Panc1 (cell line): ENCODE measurements at regions not wholly inside any gene's neighbourhood (a gene's known extent, or its start where the extent isn't known, plus 50 kb on each side); places are given as distances from the start of the nearest gene placed in this dataset.

Source experiments
- ATAC-seq: fragments of 200-7000 bp; cut with Tn5 transposase; 2 replicates; pipeline ENCODE4 v1.9.1; 2020; ENCODE audit warnings: mild to moderate bottlenecking, moderate library complexity
- BruUV-seq: library from RNA; stranded (reverse); fragments of 400-500 nt; replicated peaks from 2 replicates; lab custom pipeline; 2021; lab: Mats Ljungman, UMichigan
- CTCF ChIA-PET: fragments of 300-600 bp; sonication (Branson Sonifier 250); formaldehyde crosslinking; loops from one replicate; lab custom pipeline; 2022; ENCODE audit warnings: antibody characterized with exemption; lab: Charles Lee
- POLR2A ChIA-PET: fragments of 300-600 bp; sonication (Branson Sonifier 250); formaldehyde crosslinking; loops from one replicate; lab custom pipeline; 2022; ENCODE audit warnings: antibody characterized with exemption; lab: Charles Lee
- DNase-seq: peaks from one replicate; pipeline ENCODE4 v3.0.0-alpha.2; 2010; ENCODE audit warnings: low read depth, low spot score
- H3K27ac ChIP-seq: 2 replicates; pipeline ENCODE4 v1.5.1; 2011; ENCODE audit warnings: mild to moderate bottlenecking, low read length, inconsistent platforms
- H3K27me3 ChIP-seq: fragments of 200-500 bp; sonication (Bioruptor generic); 2 replicates; pipeline ENCODE4 v1.6.0; 2014; ENCODE audit warnings: low read length, inconsistent platforms; ENCODE audit not compliant: control insufficient read depth, insufficient read depth
- H3K36me3 ChIP-seq: fragments of 200-500 bp; sonication (Bioruptor generic); 2 replicates; pipeline ENCODE4 v1.5.1; 2014; ENCODE audit warnings: inconsistent platforms, mild to moderate bottlenecking, low read length, moderate library complexity; ENCODE audit not compliant: control insufficient read depth, insufficient read depth
- H3K4me1 ChIP-seq: 2 replicates; pipeline ENCODE4 v1.5.1; 2011; ENCODE audit warnings: inconsistent platforms, mild to moderate bottlenecking, low read length, moderate library complexity; ENCODE audit not compliant: control insufficient read depth, insufficient read depth
- H3K4me3 ChIP-seq, 2 experiments: 2 replicates each; pipeline ENCODE4 v1.5.1; 2011 to 2012; ENCODE audit warnings: low read depth in 2 of 2, low read length in 2 of 2, mild to moderate bottlenecking in 2 of 2, inconsistent platforms in 1 of 2, moderate library complexity in 1 of 2
- H3K9me3 ChIP-seq: fragments of 200-500 bp; sonication (Bioruptor generic); 2 replicates; pipeline ENCODE4 v1.5.1; 2014; ENCODE audit warnings: low read depth, mild to moderate bottlenecking, inconsistent platforms, low read length, moderate library complexity; ENCODE audit not compliant: control insufficient read depth, insufficient read depth
- CTCF ChIP-seq: fragments of 450-650 bp; IDR thresholded peaks from 2 replicates; pipeline ENCODE4 v1.5.1; 2017; ENCODE audit warnings: mild to moderate bottlenecking
- POLR2AphosphoS5 ChIP-seq: IDR thresholded peaks from 2 replicates; pipeline ENCODE4 v1.6.1; 2012; ENCODE audit warnings: mild to moderate bottlenecking, low read depth, low read length, moderate library complexity
- REST ChIP-seq, 2 experiments: IDR thresholded peaks; 2 replicates each; pipeline ENCODE4 v1.6.1; 2011 to 2012; ENCODE audit warnings: low read depth in 2 of 2, control low read depth in 1 of 2, low read length in 1 of 2, mild to moderate bottlenecking in 1 of 2, moderate library complexity in 1 of 2; ENCODE audit not compliant: insufficient read depth in 1 of 2
- SIN3A ChIP-seq: IDR thresholded peaks from 2 replicates; pipeline ENCODE4 v1.6.1; 2012; ENCODE audit warnings: low read depth, mild to moderate bottlenecking, low read length, moderate library complexity, borderline replicate concordance; ENCODE audit not compliant: insufficient read depth
- TCF7L2 ChIP-seq: IDR thresholded peaks from 2 replicates; pipeline ENCODE4 v1.6.1; 2011; ENCODE audit warnings: mild to moderate bottlenecking, low read depth, low read length, inconsistent platforms
- in situ Hi-C: cut with HindIII; loops from 2 replicates; pipeline ENCODE4 v1.10.0; 2016; ENCODE audit warnings: low sequenced_read_pairs, low pct_unique_long_range_greater_than_20kb
- intact Hi-C: fragments of 100-400 bp; cut with micrococcal nuclease; formaldehyde crosslinking; loops from one replicate; pipeline ENCODE4 v1.10.0; 2022; ENCODE audit not compliant: unreplicated experiment

DNA sequence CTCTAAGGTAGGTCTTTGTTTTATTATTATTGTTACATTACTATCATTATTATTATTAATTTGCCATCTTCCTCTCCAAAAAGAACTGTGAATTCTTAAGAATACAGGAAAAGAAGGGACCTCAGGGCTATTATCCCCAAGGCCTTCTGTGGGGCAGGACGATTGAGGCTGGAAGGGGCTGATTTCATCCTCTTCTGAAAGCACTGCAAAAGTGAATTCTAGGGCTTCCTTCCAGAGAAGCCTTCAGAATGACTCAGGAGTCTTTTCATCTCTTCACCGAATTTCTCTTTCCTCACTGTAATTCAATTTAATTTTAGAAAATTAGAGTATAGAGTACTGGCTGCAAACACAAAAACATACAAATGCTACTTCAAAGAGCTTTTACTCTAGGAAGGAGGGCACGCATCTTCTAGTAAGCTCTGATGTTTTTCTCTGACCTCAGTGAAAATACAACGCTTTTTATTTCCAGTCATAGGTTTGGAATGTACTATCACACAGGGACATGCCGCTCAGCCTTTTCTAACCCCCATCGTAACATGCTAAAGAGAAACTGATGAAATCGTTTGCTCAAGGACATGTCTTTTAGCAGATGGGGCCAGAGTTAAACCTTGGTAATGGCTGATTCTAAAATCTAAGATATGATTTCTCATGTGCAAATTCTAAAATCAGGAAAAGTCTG lies 280.2 kb upstream of the PITRM1 start:
- Histone ChIP-seq H3K27ac (peak overlapping the region; percentile 60), H3K27me3 (no peaks in the 10 kb centered on the region), H3K36me3 (no peaks in the 10 kb centered on the region), H3K4me1 (peaks cover 10% of the 10 kb centered on the region; the same call in 1 of the 2 replicates), H3K4me3 (0 out of 4 replicates have a peak overlapping the region, but pooled peaks of 1 of the 2 experiments have one; percentile 8), H3K9me3 (no peaks in the 10 kb centered on the region)
- DNase-seq (no peak), ATAC-seq (peak; percentile 62; the same call in 1 of the 2 replicates)
- TF ChIP-seq POLR2AphosphoS5 (no peak), SIN3A (no peak), REST (IDR thresholded peaks at IDR 0.05; ENCODE audit: insufficient read depth in 1 of 2, low read depth in 2 of 2, low read length in 1 of 2) (no peak), TCF7L2 (no peak), CTCF (no peak)
- POLR2A ChIA-PET: no interaction called here
- intact Hi-C loops (no loop called here), in situ Hi-C loops (no loop called here)
- CTCF ChIA-PET: no interaction called here
- BruUV-seq: no TSS peak

DNA sequence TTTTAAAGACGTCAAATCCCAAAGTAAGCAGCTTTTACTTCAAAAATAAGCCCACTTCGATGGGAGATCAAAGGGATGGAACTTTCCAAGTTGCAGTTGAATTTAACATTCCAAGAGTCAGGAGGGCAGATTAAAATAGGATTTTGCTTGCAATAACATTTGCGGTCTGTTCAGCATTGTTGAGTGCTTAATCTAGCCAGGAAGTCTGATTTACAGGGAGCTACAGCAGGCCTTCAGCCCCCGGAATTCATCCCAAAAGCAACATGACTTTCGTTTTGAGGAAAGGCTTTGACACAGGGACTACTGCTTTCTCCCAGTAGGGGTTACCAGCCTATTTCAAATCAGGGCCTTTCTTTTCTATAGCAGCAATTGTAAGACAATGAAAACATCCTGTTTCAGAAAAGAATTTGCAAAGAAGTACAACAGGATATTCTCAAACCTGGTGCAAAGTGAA lies 279.6 kb upstream of the PITRM1 start:
- Histone ChIP-seq H3K36me3 (no peaks in the 10 kb centered on the region), H3K4me3 (no peak overlapping the region), H3K4me1 (peaks cover 10% of the 10 kb centered on the region; the same call in 1 of the 2 replicates), H3K27ac (peak overlapping the region; percentile 60), H3K9me3 (no peaks in the 10 kb centered on the region), H3K27me3 (no peaks in the 10 kb centered on the region)
- ATAC-seq (peak; percentile 53; the same call in 1 of the 2 replicates), DNase-seq (no peak)
- CTCF ChIA-PET: no interaction called here
- TF ChIP-seq REST (IDR thresholded peaks at IDR 0.05; ENCODE audit: insufficient read depth in 1 of 2, low read depth in 2 of 2, low read length in 1 of 2) (no peak), TCF7L2 (0 out of 2 replicates have a peak, but pooled peaks have one; percentile 20), POLR2AphosphoS5 (no peak), CTCF (peak; percentile 28; the same call in 1 of the 2 replicates), SIN3A (no peak)
- intact Hi-C loops: no loop called here
- in situ Hi-C loops: no loop called here
- POLR2A ChIA-PET: no interaction called here
- no TSS peak for BruUV-seq
